Endothelial cell of umbilical vein (primary cell): ENCODE measurements at regions not wholly inside any gene's neighbourhood (a gene's known extent, or its start where the extent isn't known, plus 50 kb on each side); places are given as distances from the start of the nearest gene placed in this dataset.

Experiments used
- BruUV-seq: library from RNA; stranded (reverse); fragments of 400-500 nt; replicated peaks from 2 replicates; lab custom pipeline; 2021; lab: Mats Ljungman, UMichigan
- CTCF ChIA-PET: fragments of 300-600, 350-600 bp; sonication (Branson Sonifier 250); formaldehyde crosslinking; loops from one replicate; lab custom pipeline; 2021; ENCODE audit warnings: antibody characterized with exemption, inconsistent platforms; lab: Charles Lee
- POLR2A ChIA-PET: fragments of 300-600, 350-600 bp; sonication (Branson Sonifier 250); formaldehyde crosslinking; loops from one replicate; lab custom pipeline; 2021; ENCODE audit warnings: antibody characterized with exemption, inconsistent platforms; lab: Charles Lee
- DNase-seq: peaks from one replicate; pipeline ENCODE4 v3.0.0-alpha.2; 2011; ENCODE audit warnings: low read depth, low spot score
- FAIRE-seq: peaks from 2 replicates; lab custom pipeline; 2011; peaks lifted over from hg19 to GRCh38; lab: Jason Lieb, UNC
- H2AFZ ChIP-seq: 2 replicates; pipeline ENCODE4 v1.6.0; 2012; ENCODE audit warnings: low read depth, low read length, control low read depth, inconsistent platforms
- H3K27ac ChIP-seq: 2 replicates; pipeline ENCODE4 v1.5.1; 2011; ENCODE audit warnings: low read depth, mild to moderate bottlenecking, control low read depth, low read length, moderate library complexity; ENCODE audit not compliant: insufficient read depth
- H3K27me3 ChIP-seq, 2 experiments: 2 replicates each; pipeline versions ENCODE4 v1.6.0 to v1.6.1; 2011; ENCODE audit warnings: low read length in 2 of 2, mixed read lengths in 1 of 2; ENCODE audit not compliant: control insufficient read depth in 2 of 2, insufficient read depth in 2 of 2
- H3K36me3 ChIP-seq, 2 experiments: 2 replicates in 1 of 2; 3 replicates in 1 of 2; pipeline ENCODE4 v1.5.1; 2011; ENCODE audit warnings: low read length in 2 of 2, mild to moderate bottlenecking in 1 of 2, moderate library complexity in 1 of 2; ENCODE audit not compliant: control insufficient read depth in 2 of 2, insufficient read depth in 2 of 2; ENCODE audit errors: extremely low read depth in 1 of 2
- H3K4me1 ChIP-seq: 3 replicates; pipeline ENCODE4 v1.5.1; 2011; ENCODE audit warnings: mild to moderate bottlenecking, low read length; ENCODE audit not compliant: control insufficient read depth, insufficient read depth; ENCODE audit errors: extremely low read depth
- H3K4me2 ChIP-seq: 2 replicates; pipeline ENCODE4 v1.6.1; 2011; ENCODE audit warnings: low read length, control low read depth, mixed read lengths; ENCODE audit not compliant: insufficient read depth
- H3K4me3 ChIP-seq, 3 experiments: fragments of 200-600 bp in 1 of 3; sonication (generic), shearing (Covaris generic) in 1 of 3; replicated peaks in 1 of 3; 2 replicates each; pipeline ENCODE4 v1.5.1; 2011 to 2016; ENCODE audit warnings: control low read depth in 3 of 3, low read length in 3 of 3, mild to moderate bottlenecking in 2 of 3, inconsistent platforms in 1 of 3, low read depth in 1 of 3, moderate library complexity in 1 of 3; ENCODE audit not compliant: insufficient read depth in 1 of 3
- H3K79me2 ChIP-seq: 2 replicates; pipeline ENCODE4 v1.6.0; 2012; ENCODE audit warnings: low read length, inconsistent platforms; ENCODE audit not compliant: control insufficient read depth, insufficient read depth
- H3K9ac ChIP-seq: replicated peaks from 2 replicates; pipeline ENCODE3; 2011; ENCODE audit warnings: low read length, control low read depth; ENCODE audit not compliant: insufficient read depth; ENCODE audit errors: extremely low read depth
- H3K9me1 ChIP-seq: replicated peaks from 3 replicates; pipeline ENCODE4 v1.6.0; 2011; ENCODE audit warnings: mild to moderate bottlenecking, low read length; ENCODE audit not compliant: control insufficient read depth, insufficient read depth; ENCODE audit errors: extremely low read depth
- H3K9me3 ChIP-seq: replicated peaks from 2 replicates; pipeline ENCODE4 v1.5.1; 2012; ENCODE audit warnings: low read length, inconsistent platforms; ENCODE audit not compliant: control insufficient read depth, insufficient read depth
- H4K20me1 ChIP-seq: replicated peaks from 2 replicates; pipeline ENCODE3; 2011; ENCODE audit warnings: mild to moderate bottlenecking, low read length; ENCODE audit not compliant: control insufficient read depth, insufficient read depth; ENCODE audit errors: extremely low read depth
- CTCF ChIP-seq, 2 donors: IDR thresholded peaks; 1 replicate in 1 of 2; 2 replicates in 1 of 2; pipeline ENCODE4 v1.5.1; 2011; ENCODE audit warnings: low read length in 2 of 2, mild to moderate bottlenecking in 2 of 2, moderate library complexity in 2 of 2, control low read depth in 1 of 2, inconsistent platforms in 1 of 2, low read depth in 1 of 2; ENCODE audit not compliant: insufficient read depth in 1 of 2; ENCODE audit errors: extremely low read depth in 1 of 2
- EZH2 ChIP-seq: IDR thresholded peaks from 2 replicates; pipeline ENCODE4 v1.6.1; 2012; ENCODE audit warnings: borderline replicate concordance, low read depth, mild to moderate bottlenecking, moderate library complexity, low read length, inconsistent platforms; ENCODE audit not compliant: severe bottlenecking
- FOS ChIP-seq: IDR thresholded peaks from 2 replicates; pipeline ENCODE4 v1.6.1; 2011; ENCODE audit warnings: mild to moderate bottlenecking, low read length, moderate library complexity, borderline replicate concordance; ENCODE audit not compliant: insufficient read depth
- GATA2 ChIP-seq: IDR thresholded peaks from 2 replicates; pipeline ENCODE4 v1.7.0; 2011; ENCODE audit warnings: low read depth, mild to moderate bottlenecking, moderate library complexity, mixed read lengths, low read length; ENCODE audit not compliant: insufficient read length, insufficient read depth
- JUN ChIP-seq: IDR thresholded peaks from 2 replicates; pipeline ENCODE4 v1.6.1; 2011; ENCODE audit warnings: borderline replicate concordance, low read depth; ENCODE audit not compliant: insufficient read length, insufficient read depth
- MAX ChIP-seq: IDR thresholded peaks from 2 replicates; pipeline ENCODE4 v1.6.1; 2011; ENCODE audit not compliant: insufficient read depth, insufficient read length
- MYC ChIP-seq: IDR thresholded peaks from one replicate; pipeline ENCODE4 v1.6.1; 2011; ENCODE audit warnings: mild to moderate bottlenecking, low read depth, low read length
- POLR2A ChIP-seq: IDR thresholded peaks from 2 replicates; pipeline ENCODE4 v1.6.1; 2012; ENCODE audit warnings: low read depth, mild to moderate bottlenecking, control low read depth, low read length
- POLR2AphosphoS5 ChIP-seq: IDR thresholded peaks from 2 replicates; pipeline ENCODE4 v1.6.1; 2012; ENCODE audit warnings: low read depth, mild to moderate bottlenecking, control low read depth, low read length, moderate library complexity; ENCODE audit not compliant: insufficient read depth
- dilution Hi-C: fragments of 300-500 bp; cut with MboI; formaldehyde crosslinking; loops from one replicate; pipeline ENCODE4 v1.15.0; 2019; ENCODE audit warnings: low sequenced_read_pairs; ENCODE audit not compliant: extremely low pct_ligation_motif_present
- intact Hi-C: fragments of 100-400 bp; cut with micrococcal nuclease; formaldehyde crosslinking; loops from one replicate; pipeline ENCODE4 v1.10.0; 2022

GRCh38 chr3:74269689-74270088, 344.8 kb downstream of the CNTN3 start:
- no TSS peak for BruUV-seq
- Histone ChIP-seq H3K36me3 (no peaks in the 10 kb centered on the region), H3K9me1 (no peaks in the 10 kb centered on the region), H3K27me3 (no peaks in the 10 kb centered on the region), H3K4me3 (no peak overlapping the region), H3K4me2 (no peak overlapping the region), H3K9me3 (peaks cover 1% of the 10 kb centered on the region), H2AFZ (no peak overlapping the region), H3K79me2 (no peaks in the 10 kb centered on the region), H4K20me1 (no peaks in the 10 kb centered on the region), H3K4me1 (no peaks in the 10 kb centered on the region), H3K27ac (no peak overlapping the region), H3K9ac (no peak overlapping the region)
- ChIA-PET POLR2A (no interaction called here), CTCF (no interaction called here)
- dilution Hi-C loops = no loop called here
- TF ChIP-seq CTCF (IDR thresholded peaks at IDR 0.05; ENCODE audit: extremely low read depth in 1 of 2, insufficient read depth in 1 of 2, low read depth in 1 of 2, low read length in 2 of 2) = no peak
- TF ChIP-seq POLR2A = no peak
- TF ChIP-seq MYC = no peak
- TF ChIP-seq POLR2AphosphoS5 = no peak
- no peak for TF ChIP-seq GATA2
- TF ChIP-seq JUN = no peak
- no peak for TF ChIP-seq EZH2
- no peak for TF ChIP-seq FOS
- TF ChIP-seq MAX = no peak
- no peak for FAIRE-seq
- DNase-seq = no peak
- intact Hi-C loops = no loop called here
